Naive B cell (primary cell): ENCODE measurements at regions not wholly inside any gene's neighbourhood (a gene's known extent, or its start where the extent isn't known, plus 50 kb on each side); places are given as distances from the start of the nearest gene placed in this dataset.

ENCODE experiments used
- ATAC-seq, 2 donors: fragments of 150-1000 bp; cut with Tn5 transposase; 2 replicates each; pipeline ENCODE4 v1.10.0; 2021; ENCODE audit warnings: low read depth in 2 of 2, mild to moderate bottlenecking in 2 of 2, moderate library complexity in 2 of 2
- DNase-seq: peaks from one replicate; pipeline ENCODE4 v3.0.0; 2022
- H3K27ac Mint-ChIP-seq, 6 donors: one replicate each; pipeline ENCODE4 v1.8.0; 2020 to 2022; ENCODE audit warnings: mild to moderate bottlenecking in 6 of 6, mixed read lengths in 6 of 6, moderate library complexity in 5 of 6, inconsistent platforms in 2 of 6
- H3K27me3 Mint-ChIP-seq, 3 donors: one replicate each; pipeline ENCODE4 v1.8.0; 2021 to 2022; ENCODE audit warnings: mixed read lengths in 3 of 3, mild to moderate bottlenecking in 1 of 3
- H3K36me3 Mint-ChIP-seq, 2 donors: one replicate each; pipeline ENCODE4 v1.8.0; 2020 to 2022; ENCODE audit warnings: mixed read lengths in 2 of 2, inconsistent platforms in 1 of 2, mild to moderate bottlenecking in 1 of 2
- H3K4me1 Mint-ChIP-seq, 3 donors: one replicate each; pipeline ENCODE4 v1.8.0; 2020 to 2022; ENCODE audit warnings: mixed read lengths in 3 of 3, inconsistent platforms in 1 of 3, mild to moderate bottlenecking in 1 of 3, moderate library complexity in 1 of 3
- H3K4me3 Mint-ChIP-seq, 8 donors: one replicate each; pipeline ENCODE4 v1.8.0; 2020 to 2022; ENCODE audit warnings: mild to moderate bottlenecking in 8 of 8, mixed read lengths in 8 of 8, moderate library complexity in 8 of 8, inconsistent platforms in 2 of 8
- H3K9me3 Mint-ChIP-seq, 7 donors: one replicate each; pipeline ENCODE4 v1.8.0; 2020 to 2022; ENCODE audit warnings: mixed read lengths in 7 of 7, mild to moderate bottlenecking in 5 of 7, inconsistent platforms in 2 of 7, moderate library complexity in 1 of 7

DNA sequence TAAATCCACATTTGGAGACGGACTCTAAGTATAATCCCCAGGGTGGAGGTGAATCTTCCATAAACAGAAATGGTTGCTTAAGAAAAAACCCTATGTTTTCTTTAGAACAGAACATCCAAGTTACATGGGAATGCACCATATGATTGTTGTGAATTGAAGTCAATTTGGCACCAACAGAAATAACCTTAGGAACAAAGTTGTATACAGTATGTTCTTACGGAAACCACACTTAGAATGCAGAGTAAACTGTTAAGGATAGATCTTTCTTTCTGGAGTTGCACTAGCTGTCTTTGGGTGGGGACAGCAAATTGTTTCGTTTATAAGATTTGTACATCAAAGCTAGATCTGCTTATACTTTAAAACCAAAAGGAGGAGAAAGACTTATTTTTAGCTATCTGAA lies 316.4 kb downstream of the PTEN start:
- peaks cover 8 to 24% (median 16%) of the 10 kb centered on the region in 7 donors for H3K9me3 Mint-ChIP-seq

GRCh38 chr10:88181902-88182600 lies 318.6 kb downstream of the PTEN start:
- H3K27ac Mint-ChIP-seq, result peak overlapping the region in 1 of 6 donors; percentile 45
- no peak for ATAC-seq

More for the DNA sequence above, 316.4 kb downstream of the PTEN start:
- peaks cover 9 to 24% of the 10 kb centered on the region in 2 donors for H3K36me3 Mint-ChIP-seq
- no peak for DNase-seq
- no peak for ATAC-seq
- no peaks in the 10 kb centered on the region for H3K27me3 Mint-ChIP-seq
- no peak overlapping the region for H3K4me3 Mint-ChIP-seq
- no peaks in the 10 kb centered on the region for H3K4me1 Mint-ChIP-seq
- no peak overlapping the region for H3K27ac Mint-ChIP-seq

GRCh38 chr10:88182601-88182930 lies 319.1 kb downstream of the PTEN start:
- H3K9me3 Mint-ChIP-seq, result peaks cover 2 to 7% (median 3%) of the 10 kb centered on the region in 7 donors
- H3K27me3 Mint-ChIP-seq, result no peaks in the 10 kb centered on the region
- no peak overlapping the region for H3K27ac Mint-ChIP-seq

More at GRCh38 chr10:88181902-88182600, 318.6 kb downstream of the PTEN start:
- Mint-ChIP-seq H3K4me3 (no peak overlapping the region), H3K4me1 (no peaks in the 10 kb centered on the region), H3K36me3 (peaks cover 7 to 9% of the 10 kb centered on the region in 2 donors), H3K27me3 (no peaks in the 10 kb centered on the region), H3K9me3 (peaks cover 5 to 11% (median 7%) of the 10 kb centered on the region in 7 donors)
- DNase-seq, result no peak

DNA sequence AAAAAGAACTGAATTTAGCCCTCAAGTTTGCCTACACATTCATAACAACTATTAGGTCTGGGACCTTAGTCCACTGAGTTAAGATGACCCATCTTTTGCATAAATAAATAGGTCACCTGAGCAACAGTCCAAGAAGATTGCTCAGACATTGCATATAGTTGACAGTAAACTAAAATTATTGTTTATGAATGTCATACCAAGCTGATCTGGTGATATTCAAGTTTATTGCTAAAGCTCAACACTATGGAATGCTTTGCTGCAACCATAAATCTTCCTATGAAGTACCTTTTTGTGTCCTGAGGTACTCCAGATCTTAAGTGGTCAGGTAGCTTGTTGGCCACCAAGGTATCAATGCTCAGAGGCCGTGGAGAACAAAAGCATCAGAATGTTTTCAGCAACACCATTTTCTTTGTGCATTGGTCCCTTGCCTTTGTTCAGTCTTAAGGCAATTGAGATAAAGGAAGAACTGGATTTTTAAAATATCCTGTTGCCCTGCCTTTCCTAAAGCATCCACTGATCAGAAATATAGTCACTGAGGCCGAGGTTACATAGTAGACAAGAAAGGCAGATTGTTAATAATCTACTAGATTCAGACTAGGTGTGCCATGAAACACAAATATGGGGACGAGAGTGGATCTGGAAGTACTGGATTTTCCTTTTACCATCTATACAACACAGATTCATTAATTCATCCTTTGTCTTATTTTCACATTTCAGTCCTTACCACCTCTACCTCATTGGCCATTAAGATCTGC lies 321.3 kb downstream of the PTEN start:
- Mint-ChIP-seq H3K27ac (no peak overlapping the region), H3K9me3 (no peaks in the 10 kb centered on the region), H3K4me3 (no peak overlapping the region), H3K36me3 (no peaks in the 10 kb centered on the region), H3K4me1 (no peaks in the 10 kb centered on the region), H3K27me3 (no peaks in the 10 kb centered on the region)
- DNase-seq (no peak), ATAC-seq (no peak)

More at GRCh38 chr10:88182601-88182930, 319.1 kb downstream of the PTEN start:
- DNase-seq, result no peak
- Mint-ChIP-seq H3K4me3 (no peak overlapping the region), H3K4me1 (no peaks in the 10 kb centered on the region), H3K36me3 (peaks cover 2 to 4% of the 10 kb centered on the region in 2 donors)
- ATAC-seq, result no peak

DNA sequence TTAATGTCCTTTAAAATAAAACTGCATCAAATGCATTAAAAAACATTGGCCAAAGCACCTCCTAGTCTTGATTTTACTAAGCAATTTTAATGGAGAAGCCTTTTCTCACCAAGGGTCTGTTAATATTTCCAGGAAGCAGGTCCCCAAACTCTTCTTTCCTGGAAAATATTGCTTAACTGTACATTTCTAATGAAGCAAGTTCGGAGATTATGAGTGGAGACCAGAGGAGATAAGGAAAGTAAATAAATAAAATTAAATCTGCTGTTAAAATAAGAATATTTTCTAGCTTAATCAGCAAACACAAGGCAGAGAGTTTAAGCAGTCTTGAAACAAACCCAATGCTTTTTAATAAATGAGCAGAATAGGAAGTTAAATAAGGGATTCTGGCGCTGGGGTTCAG lies 322.4 kb downstream of the PTEN start:
- no peak for ATAC-seq
- no peaks in the 10 kb centered on the region for H3K9me3 Mint-ChIP-seq
- H3K27ac Mint-ChIP-seq, result no peak overlapping the region
- no peak overlapping the region for H3K4me3 Mint-ChIP-seq
- H3K36me3 Mint-ChIP-seq, result no peaks in the 10 kb centered on the region
- H3K27me3 Mint-ChIP-seq, result no peaks in the 10 kb centered on the region
- no peaks in the 10 kb centered on the region for H3K4me1 Mint-ChIP-seq
- DNase-seq, result no peak

DNA sequence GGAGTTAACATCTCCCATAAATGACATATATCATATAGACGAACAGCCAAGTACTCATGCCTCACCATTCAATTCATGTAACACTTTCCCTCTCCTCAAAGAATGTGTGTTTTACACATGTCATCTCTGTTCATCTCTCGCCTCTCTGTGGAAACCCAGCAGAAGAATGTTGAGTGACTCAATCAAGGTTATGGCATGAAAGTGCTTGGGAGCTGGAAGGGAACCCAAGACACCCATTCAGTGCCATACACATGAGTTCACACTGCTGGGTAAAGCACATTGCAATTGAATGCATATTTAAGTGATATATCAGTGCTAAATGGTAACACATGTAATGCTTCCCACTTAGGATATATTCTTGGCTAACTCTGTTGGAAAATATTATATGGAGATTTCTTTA lies 322.9 kb downstream of the PTEN start:
- no peaks in the 10 kb centered on the region for H3K27me3 Mint-ChIP-seq

DNA sequence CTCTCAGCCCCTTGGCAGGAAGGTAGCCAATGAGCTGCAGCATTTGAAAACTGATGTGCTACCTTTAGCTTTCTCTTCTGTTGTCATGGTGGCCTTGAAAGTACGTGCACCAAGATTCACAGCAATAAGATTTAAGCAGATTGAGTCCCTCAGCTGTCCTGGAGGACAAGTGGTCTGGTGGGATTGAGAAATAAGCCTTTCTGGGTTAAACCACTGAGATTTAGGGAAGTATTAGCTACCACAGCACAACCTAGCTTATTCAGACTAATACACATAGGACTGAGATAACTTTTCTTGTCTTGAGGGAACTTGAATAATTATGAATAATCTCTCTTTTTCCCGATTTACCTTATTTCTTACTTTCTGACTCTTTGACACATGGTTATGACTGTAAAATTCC lies 324.0 kb downstream of the PTEN start:
- Mint-ChIP-seq H3K4me3 (no peak overlapping the region), H3K4me1 (no peaks in the 10 kb centered on the region), H3K9me3 (no peaks in the 10 kb centered on the region), H3K27ac (no peak overlapping the region), H3K27me3 (no peaks in the 10 kb centered on the region), H3K36me3 (no peaks in the 10 kb centered on the region)
- ATAC-seq (no peak), DNase-seq (no peak)

More for the DNA sequence above, 322.9 kb downstream of the PTEN start:
- DNase-seq (no peak), ATAC-seq (no peak)
- no peaks in the 10 kb centered on the region for H3K9me3 Mint-ChIP-seq
- H3K27ac Mint-ChIP-seq, result no peak overlapping the region
- H3K4me3 Mint-ChIP-seq, result no peak overlapping the region
- no peaks in the 10 kb centered on the region for H3K4me1 Mint-ChIP-seq
- no peaks in the 10 kb centered on the region for H3K36me3 Mint-ChIP-seq

- Mint-ChIP-seq H3K9me3 (no peaks in the 10 kb centered on the region), H3K27me3 (no peaks in the 10 kb centered on the region), H3K4me1 (peaks cover 15 to 25% (median 25%) of the 10 kb centered on the region in 3 donors), H3K36me3 (no peaks in the 10 kb centered on the region), H3K4me3 (no peak overlapping the region), H3K27ac (peak overlapping the region in 2 of 6 donors; percentile 6 to 79)
- ATAC-seq (no peak), DNase-seq (no peak)
Measured at GRCh38 chr10:88190123-88190522, 326.7 kb downstream of the PTEN start.

GRCh38 chr10:88190540-88191235 lies 327.3 kb downstream of the PTEN start:
- ATAC-seq (no peak), DNase-seq (no peak)
- Mint-ChIP-seq H3K27ac (peak overlapping the region in 2 of 6 donors; percentile 6 to 71), H3K4me3 (no peak overlapping the region), H3K27me3 (no peaks in the 10 kb centered on the region), H3K9me3 (peaks cover 0 to under 1% (median 0%) of the 10 kb centered on the region in 7 donors), H3K36me3 (no peaks in the 10 kb centered on the region), H3K4me1 (peaks cover 19 to 30% (median 29%) of the 10 kb centered on the region in 3 donors)

DNA sequence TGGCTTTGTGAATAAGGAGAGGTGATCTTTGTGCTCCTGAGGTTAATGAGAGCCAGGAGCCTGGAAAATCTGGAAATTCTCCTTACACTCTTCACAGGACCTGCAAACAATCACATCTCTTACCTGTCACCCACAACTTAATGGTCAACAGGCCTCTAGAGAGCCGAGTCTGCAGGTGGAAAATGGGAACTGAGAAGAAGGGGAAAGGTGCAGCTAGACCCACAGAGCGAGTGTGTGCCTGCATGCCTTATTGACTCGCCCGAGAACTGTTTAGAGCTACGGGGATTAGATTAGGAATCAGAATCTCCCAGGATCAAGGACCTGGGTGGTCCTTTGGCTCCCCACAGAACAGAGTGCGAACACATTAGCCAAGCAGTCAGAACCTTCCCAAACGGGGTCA lies 329.6 kb downstream of the PTEN start:
- Mint-ChIP-seq H3K4me3 (peak overlapping the region in 3 of 8 donors; percentile 3 to 74 (median 49)), H3K36me3 (no peaks in the 10 kb centered on the region), H3K27ac (peak overlapping the region in 3 of 6 donors; percentile 1 to 39 (median 6)), H3K27me3 (no peaks in the 10 kb centered on the region), H3K4me1 (peaks cover 19 to 33% (median 32%) of the 10 kb centered on the region in 3 donors), H3K9me3 (peaks cover 0 to 2% (median 0%) of the 10 kb centered on the region in 7 donors)
- DNase-seq (no peak), ATAC-seq (peak; percentile 25 to 32)

DNA sequence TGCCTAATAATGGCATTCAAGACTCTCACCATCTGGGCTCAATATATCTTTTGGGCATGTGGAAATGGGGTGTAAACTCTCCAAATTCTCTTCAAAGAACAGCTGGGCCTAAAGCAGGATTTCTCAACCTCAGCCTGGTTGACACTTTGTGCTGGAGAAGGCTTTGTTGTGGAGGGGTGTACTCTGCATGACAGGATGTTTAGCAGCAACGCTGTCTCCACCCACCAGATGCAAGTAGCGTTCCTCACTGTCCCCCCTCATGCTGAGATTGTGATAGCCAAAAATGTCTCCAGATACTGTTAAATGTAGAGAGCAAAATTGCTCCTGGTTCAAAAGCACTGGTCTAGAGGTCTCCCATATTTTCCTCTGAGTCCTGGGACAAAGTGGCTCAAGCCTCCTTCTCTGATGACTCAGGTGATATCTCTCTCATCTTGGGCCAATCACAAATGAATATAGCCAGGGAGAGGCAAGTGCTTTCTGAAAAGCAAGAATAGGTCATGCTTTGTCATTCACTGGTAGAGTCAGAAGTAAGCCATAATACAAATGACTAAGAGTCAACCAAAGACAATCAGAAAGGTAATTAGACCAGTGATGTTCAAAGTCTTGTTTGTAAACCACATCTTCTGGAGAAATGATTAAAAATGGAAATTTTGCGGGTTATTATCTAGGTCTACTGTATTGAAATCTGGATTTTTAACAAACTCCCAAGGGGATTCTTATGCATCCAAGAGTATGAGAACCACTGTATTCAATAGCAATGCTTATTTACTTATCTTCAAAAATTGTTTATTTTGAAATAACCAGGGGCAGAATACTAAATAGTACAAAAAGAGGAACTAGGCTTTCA lies 330.8 kb downstream of the PTEN start:
- DNase-seq, result no peak
- ATAC-seq, result no peak
- H3K4me1 Mint-ChIP-seq, result peaks cover 19 to 37% (median 33%) of the 10 kb centered on the region in 3 donors
- H3K4me3 Mint-ChIP-seq, result peak overlapping the region in 3 of 8 donors; percentile 24 to 67 (median 26)
- peak overlapping the region in 1 of 6 donors; percentile 35 for H3K27ac Mint-ChIP-seq
- H3K36me3 Mint-ChIP-seq, result peaks cover 0 to 8% of the 10 kb centered on the region in 2 donors
- no peaks in the 10 kb centered on the region for H3K27me3 Mint-ChIP-seq
- peaks cover 0 to 4% (median 0%) of the 10 kb centered on the region in 7 donors for H3K9me3 Mint-ChIP-seq

GRCh38 chr10:88194961-88195367 lies 331.5 kb downstream of the PTEN start:
- H3K36me3 Mint-ChIP-seq, result peaks cover 0 to 8% of the 10 kb centered on the region in 2 donors
- peak overlapping the region in 1 of 8 donors; percentile 55 for H3K4me3 Mint-ChIP-seq
- H3K27me3 Mint-ChIP-seq, result no peaks in the 10 kb centered on the region
- peaks cover 0 to 4% (median 0%) of the 10 kb centered on the region in 7 donors for H3K9me3 Mint-ChIP-seq
- DNase-seq (no peak), ATAC-seq (no peak)
- H3K27ac Mint-ChIP-seq, result no peak overlapping the region
- peaks cover 19 to 37% (median 33%) of the 10 kb centered on the region in 3 donors for H3K4me1 Mint-ChIP-seq

- H3K4me3 Mint-ChIP-seq, result no peak overlapping the region
Measured at GRCh38 chr10:88195841-88196240, 332.4 kb downstream of the PTEN start.

More at GRCh38 chr10:88195841-88196240, 332.4 kb downstream of the PTEN start:
- DNase-seq (no peak), ATAC-seq (no peak)
- H3K4me1 Mint-ChIP-seq, result peaks cover 19 to 37% (median 33%) of the 10 kb centered on the region in 3 donors
- H3K36me3 Mint-ChIP-seq, result peaks cover 0 to 8% of the 10 kb centered on the region in 2 donors
- no peak overlapping the region for H3K27ac Mint-ChIP-seq
- H3K9me3 Mint-ChIP-seq, result peaks cover 0 to 4% (median 0%) of the 10 kb centered on the region in 7 donors
- no peaks in the 10 kb centered on the region for H3K27me3 Mint-ChIP-seq
